ENCODE measurements at regions not wholly inside any gene's neighbourhood (a gene's known extent, or its start where the extent isn't known, plus 50 kb on each side); places are given as distances from the start of the nearest gene placed in this dataset.
A peak's percentile ranks its signal among the peaks of the same experiment; 100 is the strongest.

- no peak for TF ChIP-seq CTCF (IDR thresholded peaks at IDR 0.05; ENCODE audit: insufficient read depth, low read depth, low read length, missing control alignments)
- no peak overlapping the region for H3K4me3 ChIP-seq (ENCODE audit: low read length)
- DNase-seq (ENCODE audit: low read depth): no peak
Observed at GRCh38 chr1:219439376-219439775, 173.5 kb downstream of the ZC3H11B start.

- DNase-seq (ENCODE audit: low read depth): no peak
- H3K4me3 ChIP-seq (ENCODE audit: low read length): no peak overlapping the region
- TF ChIP-seq CTCF (IDR thresholded peaks at IDR 0.05; ENCODE audit: insufficient read depth, low read depth, low read length, missing control alignments): no peak
Observed at GRCh38 chr1:219438386-219438785, 174.5 kb downstream of the ZC3H11B start.

DNA sequence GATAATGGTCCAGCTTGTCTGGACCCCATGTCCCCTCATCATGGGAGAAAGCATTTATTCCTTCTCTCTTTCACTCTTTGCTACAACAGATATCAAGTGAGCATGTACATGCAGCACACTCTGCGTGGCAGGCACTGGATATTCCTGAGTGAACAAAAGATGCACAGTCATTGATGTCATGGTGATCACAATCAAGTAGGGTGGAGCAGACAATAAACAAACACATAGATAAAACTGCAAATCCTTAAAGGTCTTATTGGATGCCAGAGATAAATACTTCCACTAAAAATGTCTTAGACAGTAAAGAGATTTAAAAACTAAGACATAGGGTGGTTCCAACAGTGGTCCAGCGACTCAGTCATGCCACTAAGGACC is 178.0 kb downstream of the ZC3H11B start:
- H3K4me3 ChIP-seq (ENCODE audit: low read length): no peak overlapping the region
- TF ChIP-seq CTCF (IDR thresholded peaks at IDR 0.05; ENCODE audit: insufficient read depth, low read depth, low read length, missing control alignments): no peak
- DNase-seq (ENCODE audit: low read depth): no peak

DNA sequence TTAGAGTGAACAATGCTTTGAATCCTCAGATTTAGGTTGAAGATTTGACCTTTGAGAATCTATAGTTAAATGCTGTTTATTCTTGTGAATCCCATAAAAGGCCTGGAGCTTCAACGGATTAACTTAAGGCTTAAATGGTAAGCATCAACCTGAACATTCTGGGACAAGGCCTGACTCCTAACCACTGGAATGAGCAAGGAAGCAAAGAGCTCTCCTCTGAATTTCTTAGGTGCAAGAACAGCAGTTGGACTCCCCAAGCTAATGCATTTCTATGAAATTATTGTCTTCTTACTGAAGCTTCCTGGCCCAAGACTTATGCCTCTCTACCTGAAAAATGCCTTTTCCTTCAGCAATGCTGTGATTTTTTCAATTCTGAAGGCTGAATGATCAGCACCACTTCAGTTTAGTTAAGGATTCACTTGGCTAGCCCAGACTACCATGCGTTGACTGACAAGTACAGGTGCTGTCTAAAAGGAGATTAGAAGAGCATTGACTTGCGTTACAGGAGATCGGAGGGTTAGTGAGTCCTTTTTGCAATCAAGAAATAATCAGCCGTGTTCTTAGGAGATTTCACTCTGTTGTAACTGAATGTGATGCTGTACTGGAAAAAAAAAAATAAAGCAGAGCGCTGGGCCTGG is 178.5 kb downstream of the ZC3H11B start:
- no peak for DNase-seq (ENCODE audit: low read depth)
- no peak for TF ChIP-seq CTCF (IDR thresholded peaks at IDR 0.05; ENCODE audit: insufficient read depth, low read depth, low read length, missing control alignments)
- no peak overlapping the region for H3K4me3 ChIP-seq (ENCODE audit: low read length)

- no peak for TF ChIP-seq CTCF (IDR thresholded peaks at IDR 0.05; ENCODE audit: insufficient read depth, low read depth, low read length, missing control alignments)
- DNase-seq (ENCODE audit: low read depth): peak; percentile 13
- no peak overlapping the region for H3K4me3 ChIP-seq (ENCODE audit: low read length)
Observed at GRCh38 chr1:219433496-219434131, 179.3 kb downstream of the ZC3H11B start.

DNA sequence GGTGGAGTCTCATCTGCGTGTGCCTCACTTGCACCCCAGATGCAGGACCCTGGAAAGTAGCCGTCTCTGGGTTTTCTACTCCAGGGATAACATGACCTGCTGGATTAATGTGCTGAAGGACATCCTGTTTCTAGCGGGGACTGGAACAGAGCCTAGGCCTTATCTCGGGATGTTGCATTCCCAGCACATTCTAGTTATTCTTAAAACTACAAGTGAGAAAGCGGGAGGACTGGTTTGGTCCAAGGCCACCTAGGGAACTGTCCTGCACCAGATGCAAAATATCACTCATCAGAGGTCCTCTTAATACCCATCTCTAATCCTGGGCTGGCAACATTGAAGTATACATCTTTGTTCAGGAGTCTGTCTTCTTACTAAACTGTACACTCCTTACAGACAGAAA is 179.9 kb downstream of the ZC3H11B start:
- DNase-seq (ENCODE audit: low read depth): no peak
- TF ChIP-seq CTCF (IDR thresholded peaks at IDR 0.05; ENCODE audit: insufficient read depth, low read depth, low read length, missing control alignments): no peak
- H3K4me3 ChIP-seq (ENCODE audit: low read length): no peak overlapping the region

GRCh38 chr1:219432191-219432606 is 180.7 kb downstream of the ZC3H11B start:
- no peak overlapping the region for H3K4me3 ChIP-seq (ENCODE audit: low read length)
- DNase-seq (ENCODE audit: low read depth): no peak
- TF ChIP-seq CTCF (IDR thresholded peaks at IDR 0.05; ENCODE audit: insufficient read depth, low read depth, low read length, missing control alignments): no peak

All from epithelial cell of esophagus (primary cell).